ENCODE measurements at regions not wholly inside any gene's neighbourhood (a gene's known extent, or its start where the extent isn't known, plus 50 kb on each side); places are given as distances from the start of the nearest gene placed in this dataset.

- TF ChIP-seq, protein P1, sequence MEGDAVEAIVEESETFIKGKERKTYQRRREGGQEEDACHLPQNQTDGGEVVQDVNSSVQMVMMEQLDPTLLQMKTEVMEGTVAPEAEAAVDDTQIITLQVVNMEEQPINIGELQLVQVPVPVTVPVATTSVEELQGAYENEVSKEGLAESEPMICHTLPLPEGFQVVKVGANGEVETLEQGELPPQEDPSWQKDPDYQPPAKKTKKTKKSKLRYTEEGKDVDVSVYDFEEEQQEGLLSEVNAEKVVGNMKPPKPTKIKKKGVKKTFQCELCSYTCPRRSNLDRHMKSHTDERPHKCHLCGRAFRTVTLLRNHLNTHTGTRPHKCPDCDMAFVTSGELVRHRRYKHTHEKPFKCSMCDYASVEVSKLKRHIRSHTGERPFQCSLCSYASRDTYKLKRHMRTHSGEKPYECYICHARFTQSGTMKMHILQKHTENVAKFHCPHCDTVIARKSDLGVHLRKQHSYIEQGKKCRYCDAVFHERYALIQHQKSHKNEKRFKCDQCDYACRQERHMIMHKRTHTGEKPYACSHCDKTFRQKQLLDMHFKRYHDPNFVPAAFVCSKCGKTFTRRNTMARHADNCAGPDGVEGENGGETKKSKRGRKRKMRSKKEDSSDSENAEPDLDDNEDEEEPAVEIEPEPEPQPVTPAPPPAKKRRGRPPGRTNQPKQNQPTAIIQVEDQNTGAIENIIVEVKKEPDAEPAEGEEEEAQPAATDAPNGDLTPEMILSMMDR (IDR thresholded peaks at IDR 0.05) = no peak
- no peak for ATAC-seq (ENCODE audit: low FRiP score)
- no peak for DNase-seq (ENCODE audit: low spot score)
These were observed 485.2 kb downstream of the GABRG1 start for GRCh38 chr4:45638641-45639040.

DNA sequence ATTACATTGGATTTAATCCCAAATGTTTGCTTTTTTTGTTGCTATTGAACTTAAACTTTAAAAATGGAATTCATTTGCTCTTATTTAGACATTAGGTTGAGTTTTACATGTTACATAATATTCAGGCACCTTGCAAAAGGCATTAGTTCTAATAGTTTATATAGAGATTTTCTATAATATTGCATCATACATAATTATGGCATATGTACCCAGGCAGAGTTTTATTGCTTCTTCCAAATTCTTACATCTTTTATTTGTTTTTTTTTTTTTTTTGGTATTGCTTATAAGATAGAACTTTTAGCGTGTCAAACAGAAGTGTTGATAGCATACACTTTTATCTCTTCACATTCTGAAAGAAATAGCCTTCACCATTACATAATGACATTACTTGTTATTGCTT, 487.7 kb downstream of the GABRG1 start:
- TF ChIP-seq, protein P1 (IDR thresholded peaks at IDR 0.05) = no peak
- no peak for ATAC-seq (ENCODE audit: low FRiP score)
- DNase-seq (ENCODE audit: low spot score) = no peak

DNA sequence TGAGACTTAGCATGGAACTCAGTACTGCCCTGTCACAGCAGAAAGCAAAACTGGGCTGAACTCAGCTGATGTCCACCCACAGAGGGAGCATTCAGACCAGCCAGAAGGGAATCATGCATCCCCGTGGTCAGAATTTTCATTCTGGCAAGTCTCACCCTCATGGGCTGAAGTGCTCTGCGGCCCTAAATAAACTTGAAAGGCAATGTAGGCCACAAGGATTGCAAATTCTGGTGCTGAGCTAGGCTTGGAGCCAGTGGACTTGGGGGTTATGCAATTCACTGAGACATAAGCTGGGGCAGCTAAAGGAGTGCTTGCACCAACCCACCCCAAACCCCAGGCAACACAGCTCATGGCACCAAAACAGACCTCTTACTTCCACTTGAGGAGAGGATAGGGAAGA, 494.1 kb downstream of the GABRG1 start:
- TF ChIP-seq, protein P1 (IDR thresholded peaks at IDR 0.05) = no peak
- ATAC-seq (ENCODE audit: low FRiP score) (no peak), DNase-seq (ENCODE audit: low spot score) (no peak)

GRCh38 chr4:45621971-45622370, 501.9 kb downstream of the GABRG1 start:
- DNase-seq (ENCODE audit: low spot score) = no peak
- peak; percentile 89 for ATAC-seq (ENCODE audit: low FRiP score)
- TF ChIP-seq, protein P1 (IDR thresholded peaks at IDR 0.05) = no peak

- TF ChIP-seq, protein P1 (IDR thresholded peaks at IDR 0.05) = no peak
- DNase-seq (ENCODE audit: low spot score) (no peak), ATAC-seq (ENCODE audit: low FRiP score) (no peak)
These were observed 503.0 kb downstream of the GABRG1 start for GRCh38 chr4:45620808-45621207.

DNA sequence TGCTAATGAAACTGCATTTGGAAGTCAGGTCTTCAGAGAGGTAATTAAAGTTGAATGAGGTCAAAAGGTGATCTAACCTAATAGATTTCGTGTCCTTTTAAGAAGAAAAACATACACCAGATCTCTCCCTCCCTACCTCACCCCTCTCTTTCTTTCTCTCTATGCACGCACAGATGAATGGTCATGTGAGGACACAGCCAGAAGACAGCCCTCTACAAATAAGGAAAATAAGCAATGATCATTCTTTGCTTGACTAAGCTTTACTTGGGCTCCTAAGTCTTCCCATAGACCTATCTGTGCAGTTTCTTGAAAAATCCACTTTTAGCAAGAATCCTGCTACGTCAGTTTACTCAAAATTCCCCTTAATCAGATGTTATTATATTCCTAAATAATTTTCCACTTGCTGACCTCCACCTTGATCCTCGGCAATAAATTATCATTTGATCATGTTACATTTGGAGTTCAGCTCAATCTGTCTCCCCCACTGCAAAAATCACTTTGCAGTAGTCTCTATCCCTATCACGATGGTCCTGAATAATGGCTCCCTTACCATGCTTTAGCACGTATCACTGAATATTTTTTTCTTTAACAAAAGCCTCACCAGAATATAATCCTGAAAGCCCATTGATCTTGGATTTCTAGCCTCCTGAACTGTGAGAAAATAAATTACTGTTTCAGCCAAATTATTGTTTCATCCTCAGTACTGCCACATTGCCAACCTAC, 527.3 kb downstream of the GABRG1 start:
- DNase-seq (ENCODE audit: low spot score) (no peak), ATAC-seq (ENCODE audit: low FRiP score) (no peak)
- TF ChIP-seq, protein P1 (IDR thresholded peaks at IDR 0.05) = no peak

- TF ChIP-seq, protein P1 (IDR thresholded peaks at IDR 0.05) = no peak
- DNase-seq (ENCODE audit: low spot score) (no peak), ATAC-seq (ENCODE audit: low FRiP score) (no peak)
These were observed 543.5 kb downstream of the GABRG1 start for GRCh38 chr4:45580334-45580733.
